K562 (cell line): ENCODE measurements at regions not wholly inside any gene's neighbourhood (a gene's known extent, or its start where the extent isn't known, plus 50 kb on each side); places are given as distances from the start of the nearest gene placed in this dataset.

Experiments used
- ATAC-seq: fragments of 200-7000 bp; cut with Tn5 transposase; 3 replicates; pipeline ENCODE4 v1.9.1; 2020; ENCODE audit warnings: moderate library complexity
- BruUV-seq: library from RNA; stranded (reverse); fragments of 400-500 nt; replicated peaks from 2 replicates; lab custom pipeline; 2021; lab: Mats Ljungman, UMichigan
- CTCF ChIA-PET: fragments of 300-600 bp; formaldehyde crosslinking; extraction: SDS; loops from one replicate; lab custom pipeline; 2021; ENCODE audit warnings: low intra/inter-chr PET ratio; lab: Yijun Ruan, JAX
- POLR2A ChIA-PET: fragments of 300-600, 350-650 bp; sonication (Branson Sonifier 250); formaldehyde crosslinking; extraction: SDS; loops from one replicate; lab custom pipeline; 2021; ENCODE audit warnings: antibody characterized with exemption, inconsistent platforms; lab: Yijun Ruan, JAX
- DNase-seq, 4 experiments: peaks; one replicate each; pipeline versions ENCODE4 v3.0.0 to v3.0.0-alpha.2; 2011 to 2018; ENCODE audit warnings: low spot score in 3 of 4, mixed read lengths in 3 of 4; ENCODE audit errors: extremely low read depth in 1 of 4
- FAIRE-seq: peaks from 2 replicates; lab custom pipeline; 2011; peaks lifted over from hg19 to GRCh38; lab: Jason Lieb, UNC
- H2AFZ ChIP-seq: 2 replicates; pipeline ENCODE4 v1.6.0; 2011; ENCODE audit warnings: low read depth, low read length, control low read depth, inconsistent platforms
- H3K27ac ChIP-seq: fragments of 200-600 bp; 3 replicates; pipeline ENCODE4 v1.8.0; 2011; ENCODE audit warnings: low read depth, mild to moderate bottlenecking, control low read depth, inconsistent platforms, low read length, moderate library complexity, mixed read lengths; ENCODE audit errors: extremely low read depth
- H3K27me3 ChIP-seq, 2 experiments: fragments of 300-600 bp in 1 of 2; 2 replicates in 1 of 2; 3 replicates in 1 of 2; pipeline versions ENCODE4 v1.6.0 to v1.8.0; 2011; ENCODE audit warnings: inconsistent platforms in 2 of 2, low read length in 2 of 2, mild to moderate bottlenecking in 1 of 2, mixed read lengths in 1 of 2, moderate library complexity in 1 of 2; ENCODE audit not compliant: control insufficient read depth in 2 of 2, insufficient read depth in 2 of 2
- H3K36me3 ChIP-seq: fragments of 300-600 bp; 3 replicates; pipeline ENCODE4 v1.8.0; 2011; ENCODE audit warnings: mild to moderate bottlenecking, low read length, inconsistent platforms; ENCODE audit not compliant: control insufficient read depth, insufficient read depth
- H3K4me1 ChIP-seq, 2 experiments: fragments of 200-600 bp in 1 of 2; replicated peaks in 1 of 2; 2 replicates in 1 of 2; 3 replicates in 1 of 2; pipeline versions ENCODE4 v1.5.1 to v1.8.0; 2011; ENCODE audit warnings: inconsistent platforms in 2 of 2, low read length in 2 of 2, mild to moderate bottlenecking in 1 of 2, mixed read lengths in 1 of 2, moderate library complexity in 1 of 2; ENCODE audit not compliant: control insufficient read depth in 2 of 2, insufficient read depth in 2 of 2
- H3K4me2 ChIP-seq: 2 replicates; pipeline ENCODE4 v1.6.1; 2011; ENCODE audit warnings: low read length, control low read depth, inconsistent platforms, mixed read lengths; ENCODE audit not compliant: insufficient read depth
- H3K4me3 ChIP-seq: fragments of 200-600 bp; sonication (generic), shearing (Covaris generic); 2 replicates; pipeline ENCODE4 v1.5.1; 2016; ENCODE audit warnings: control low read depth, inconsistent platforms
- H3K79me2 ChIP-seq: fragments of 200-600 bp; 3 replicates; pipeline ENCODE4 v1.8.0; 2011; ENCODE audit warnings: low read length, inconsistent platforms; ENCODE audit not compliant: control insufficient read depth, insufficient read depth
- H3K9ac ChIP-seq, 2 experiments: 2 replicates each; pipeline versions ENCODE4 v1.6.0 to v1.6.1; 2011; ENCODE audit warnings: low read depth in 2 of 2, low read length in 2 of 2, control low read depth in 1 of 2, inconsistent platforms in 1 of 2, mild to moderate bottlenecking in 1 of 2, mixed read lengths in 1 of 2; ENCODE audit not compliant: insufficient read depth in 1 of 2
- H3K9me1 ChIP-seq: one replicate; pipeline ENCODE4 v1.6.0; 2011; ENCODE audit warnings: inconsistent platforms, mild to moderate bottlenecking, low read length, moderate library complexity; ENCODE audit not compliant: control insufficient read depth, insufficient read depth
- H3K9me3 ChIP-seq: replicated peaks from 2 replicates; pipeline ENCODE4 v1.5.1; 2011; ENCODE audit warnings: low read depth, low read length, inconsistent platforms; ENCODE audit not compliant: control insufficient read depth, insufficient read depth
- H4K20me1 ChIP-seq: replicated peaks from 2 replicates; pipeline ENCODE4 v1.6.1; 2011; ENCODE audit warnings: low read length, inconsistent platforms, mixed read lengths; ENCODE audit not compliant: control insufficient read depth, insufficient read depth
- CTCF ChIP-seq, 3 experiments: IDR thresholded peaks in 2 of 3; conservative IDR thresholded peaks in 1 of 3; 2 replicates each; pipeline ENCODE4 v1.5.1; 2011 to 2012; ENCODE audit warnings: low read length in 3 of 3, mild to moderate bottlenecking in 3 of 3, control low read depth in 2 of 3, improper control_type of control experiment in 1 of 3, inconsistent platforms in 1 of 3, low read depth in 1 of 3, mixed read lengths in 1 of 3, moderate library complexity in 1 of 3; ENCODE audit not compliant: insufficient read depth in 2 of 3
- KAT2B ChIP-seq: IDR thresholded peaks from one replicate; pipeline ENCODE4 v1.6.1; 2012; ENCODE audit warnings: low read depth, mild to moderate bottlenecking, control low read depth, inconsistent platforms, low read length, moderate library complexity
- L3MBTL2 ChIP-seq: fragments of 450-650 bp; IDR thresholded peaks from 2 replicates; pipeline ENCODE4 v1.6.1; 2016; ENCODE audit warnings: mild to moderate bottlenecking, moderate library complexity
- ZFX ChIP-seq: sonication (generic); formaldehyde crosslinking; IDR thresholded peaks from 2 replicates; pipeline ENCODE4 v1.8.0; 2022; ENCODE audit warnings: mild to moderate bottlenecking, missing genetic modification reagents, moderate library complexity
- WGBS: fragments of 100-300 bp; shearing (Covaris generic); methylation state at CpG from one replicate; pipeline ENCODE4 v1.1.6; 2016; ENCODE audit warnings: low coverage, mixed read lengths; ENCODE audit not compliant: insufficient coverage; ENCODE audit errors: missing lambda C conversion rate; 5-methylcytosine and 5-hydroxymethylcytosine counted together
- in situ Hi-C: fragments of 300-500 bp; cut with MboI; formaldehyde crosslinking; loops from 4 replicates; pipeline ENCODE4 v1.15.0; 2018; ENCODE audit warnings: inconsistent platforms, mixed read lengths
- intact Hi-C: fragments of 100-400 bp; cut with micrococcal nuclease; formaldehyde crosslinking; loops from 2 replicates; pipeline ENCODE4 v1.14.2; 2022
- TF ChIP-seq, protein P1 (sequence below): fragments of 450-650 bp; IDR thresholded peaks from 2 replicates; pipeline ENCODE4 v1.6.1; 2016; ENCODE audit warnings: mild to moderate bottlenecking, moderate library complexity

DNA sequence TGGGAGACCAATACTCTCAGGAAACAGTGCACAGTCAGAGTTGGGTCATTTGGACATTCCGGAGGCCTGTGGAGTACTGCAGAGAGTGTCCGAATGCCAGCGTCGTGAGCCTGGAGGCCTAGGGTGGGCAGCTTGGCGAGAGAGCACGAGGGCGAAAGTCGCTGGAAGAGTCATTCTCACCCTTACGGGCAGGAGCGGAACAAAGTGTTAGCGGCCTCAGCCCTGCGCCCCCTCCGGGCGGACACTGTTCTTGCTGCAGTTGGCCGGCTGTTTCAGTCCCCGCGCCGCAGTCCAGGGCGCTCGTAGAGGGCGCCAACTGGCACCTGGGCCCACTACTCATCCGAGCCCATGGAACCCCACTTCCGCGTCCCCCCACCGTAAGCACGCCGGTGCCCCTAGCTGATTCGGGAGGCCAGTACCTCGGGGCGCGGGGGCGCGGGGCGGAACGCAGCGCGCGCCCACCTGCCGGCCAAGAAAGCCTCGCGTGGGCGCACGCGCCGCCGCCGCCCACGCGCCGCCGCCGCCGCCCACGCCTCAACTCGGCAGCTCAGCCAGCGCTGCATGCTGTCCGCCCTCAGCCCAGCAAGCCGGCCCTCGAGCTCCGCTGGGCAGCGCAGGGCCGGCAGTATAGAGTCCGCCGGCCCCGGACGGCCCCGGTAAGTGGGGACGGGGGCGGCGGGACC lies 99.7 kb upstream of the CCL21 start:
- FAIRE-seq (no peak), DNase-seq (peak; percentile 8 to 21 (median 18)), ATAC-seq (peak; percentile 79)
- ChIA-PET POLR2A (no interaction called here), CTCF (no interaction called here)
- H2AFZ ChIP-seq: peak overlapping the region; percentile 56
- H3K36me3 ChIP-seq: no peaks in the 10 kb centered on the region
- 18% methylated on average over 14 of the region's 70 CpGs for WGBS
- H3K4me3 ChIP-seq: no peak overlapping the region
- intact Hi-C loops: no loop called here
- no TSS peak for BruUV-seq
- no peak overlapping the region for H3K27ac ChIP-seq
- peak overlapping the region in 1 of 2 experiments; percentile 71; a peak in 2 of 4 replicates for H3K9ac ChIP-seq
- no peaks in the 10 kb centered on the region for H3K9me1 ChIP-seq
- TF ChIP-seq, protein P1, sequence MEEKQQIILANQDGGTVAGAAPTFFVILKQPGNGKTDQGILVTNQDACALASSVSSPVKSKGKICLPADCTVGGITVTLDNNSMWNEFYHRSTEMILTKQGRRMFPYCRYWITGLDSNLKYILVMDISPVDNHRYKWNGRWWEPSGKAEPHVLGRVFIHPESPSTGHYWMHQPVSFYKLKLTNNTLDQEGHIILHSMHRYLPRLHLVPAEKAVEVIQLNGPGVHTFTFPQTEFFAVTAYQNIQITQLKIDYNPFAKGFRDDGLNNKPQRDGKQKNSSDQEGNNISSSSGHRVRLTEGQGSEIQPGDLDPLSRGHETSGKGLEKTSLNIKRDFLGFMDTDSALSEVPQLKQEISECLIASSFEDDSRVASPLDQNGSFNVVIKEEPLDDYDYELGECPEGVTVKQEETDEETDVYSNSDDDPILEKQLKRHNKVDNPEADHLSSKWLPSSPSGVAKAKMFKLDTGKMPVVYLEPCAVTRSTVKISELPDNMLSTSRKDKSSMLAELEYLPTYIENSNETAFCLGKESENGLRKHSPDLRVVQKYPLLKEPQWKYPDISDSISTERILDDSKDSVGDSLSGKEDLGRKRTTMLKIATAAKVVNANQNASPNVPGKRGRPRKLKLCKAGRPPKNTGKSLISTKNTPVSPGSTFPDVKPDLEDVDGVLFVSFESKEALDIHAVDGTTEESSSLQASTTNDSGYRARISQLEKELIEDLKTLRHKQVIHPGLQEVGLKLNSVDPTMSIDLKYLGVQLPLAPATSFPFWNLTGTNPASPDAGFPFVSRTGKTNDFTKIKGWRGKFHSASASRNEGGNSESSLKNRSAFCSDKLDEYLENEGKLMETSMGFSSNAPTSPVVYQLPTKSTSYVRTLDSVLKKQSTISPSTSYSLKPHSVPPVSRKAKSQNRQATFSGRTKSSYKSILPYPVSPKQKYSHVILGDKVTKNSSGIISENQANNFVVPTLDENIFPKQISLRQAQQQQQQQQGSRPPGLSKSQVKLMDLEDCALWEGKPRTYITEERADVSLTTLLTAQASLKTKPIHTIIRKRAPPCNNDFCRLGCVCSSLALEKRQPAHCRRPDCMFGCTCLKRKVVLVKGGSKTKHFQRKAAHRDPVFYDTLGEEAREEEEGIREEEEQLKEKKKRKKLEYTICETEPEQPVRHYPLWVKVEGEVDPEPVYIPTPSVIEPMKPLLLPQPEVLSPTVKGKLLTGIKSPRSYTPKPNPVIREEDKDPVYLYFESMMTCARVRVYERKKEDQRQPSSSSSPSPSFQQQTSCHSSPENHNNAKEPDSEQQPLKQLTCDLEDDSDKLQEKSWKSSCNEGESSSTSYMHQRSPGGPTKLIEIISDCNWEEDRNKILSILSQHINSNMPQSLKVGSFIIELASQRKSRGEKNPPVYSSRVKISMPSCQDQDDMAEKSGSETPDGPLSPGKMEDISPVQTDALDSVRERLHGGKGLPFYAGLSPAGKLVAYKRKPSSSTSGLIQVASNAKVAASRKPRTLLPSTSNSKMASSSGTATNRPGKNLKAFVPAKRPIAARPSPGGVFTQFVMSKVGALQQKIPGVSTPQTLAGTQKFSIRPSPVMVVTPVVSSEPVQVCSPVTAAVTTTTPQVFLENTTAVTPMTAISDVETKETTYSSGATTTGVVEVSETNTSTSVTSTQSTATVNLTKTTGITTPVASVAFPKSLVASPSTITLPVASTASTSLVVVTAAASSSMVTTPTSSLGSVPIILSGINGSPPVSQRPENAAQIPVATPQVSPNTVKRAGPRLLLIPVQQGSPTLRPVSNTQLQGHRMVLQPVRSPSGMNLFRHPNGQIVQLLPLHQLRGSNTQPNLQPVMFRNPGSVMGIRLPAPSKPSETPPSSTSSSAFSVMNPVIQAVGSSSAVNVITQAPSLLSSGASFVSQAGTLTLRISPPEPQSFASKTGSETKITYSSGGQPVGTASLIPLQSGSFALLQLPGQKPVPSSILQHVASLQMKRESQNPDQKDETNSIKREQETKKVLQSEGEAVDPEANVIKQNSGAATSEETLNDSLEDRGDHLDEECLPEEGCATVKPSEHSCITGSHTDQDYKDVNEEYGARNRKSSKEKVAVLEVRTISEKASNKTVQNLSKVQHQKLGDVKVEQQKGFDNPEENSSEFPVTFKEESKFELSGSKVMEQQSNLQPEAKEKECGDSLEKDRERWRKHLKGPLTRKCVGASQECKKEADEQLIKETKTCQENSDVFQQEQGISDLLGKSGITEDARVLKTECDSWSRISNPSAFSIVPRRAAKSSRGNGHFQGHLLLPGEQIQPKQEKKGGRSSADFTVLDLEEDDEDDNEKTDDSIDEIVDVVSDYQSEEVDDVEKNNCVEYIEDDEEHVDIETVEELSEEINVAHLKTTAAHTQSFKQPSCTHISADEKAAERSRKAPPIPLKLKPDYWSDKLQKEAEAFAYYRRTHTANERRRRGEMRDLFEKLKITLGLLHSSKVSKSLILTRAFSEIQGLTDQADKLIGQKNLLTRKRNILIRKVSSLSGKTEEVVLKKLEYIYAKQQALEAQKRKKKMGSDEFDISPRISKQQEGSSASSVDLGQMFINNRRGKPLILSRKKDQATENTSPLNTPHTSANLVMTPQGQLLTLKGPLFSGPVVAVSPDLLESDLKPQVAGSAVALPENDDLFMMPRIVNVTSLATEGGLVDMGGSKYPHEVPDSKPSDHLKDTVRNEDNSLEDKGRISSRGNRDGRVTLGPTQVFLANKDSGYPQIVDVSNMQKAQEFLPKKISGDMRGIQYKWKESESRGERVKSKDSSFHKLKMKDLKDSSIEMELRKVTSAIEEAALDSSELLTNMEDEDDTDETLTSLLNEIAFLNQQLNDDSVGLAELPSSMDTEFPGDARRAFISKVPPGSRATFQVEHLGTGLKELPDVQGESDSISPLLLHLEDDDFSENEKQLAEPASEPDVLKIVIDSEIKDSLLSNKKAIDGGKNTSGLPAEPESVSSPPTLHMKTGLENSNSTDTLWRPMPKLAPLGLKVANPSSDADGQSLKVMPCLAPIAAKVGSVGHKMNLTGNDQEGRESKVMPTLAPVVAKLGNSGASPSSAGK: peak; percentile 47; the same call in 1 of the 2 replicates
- no peak for TF ChIP-seq ZFX
- peak; percentile 54 for TF ChIP-seq L3MBTL2
- no peak for TF ChIP-seq KAT2B
- peak; percentile 29 to 54 (median 36); a peak in 4 of 6 replicates for TF ChIP-seq CTCF (IDR thresholded peaks at IDR 0.05 in 2 of 3, conservative IDR thresholded peaks at IDR 0.05 in 1 of 3; ENCODE audit: insufficient read depth in 2 of 3, low read depth in 1 of 3, low read length in 3 of 3)
- peaks cover 0 to 8% of the 10 kb centered on the region in 2 experiments; a peak in 2 of 5 replicates for H3K4me1 ChIP-seq
- peaks cover 0 to 7% of the 10 kb centered on the region in 2 experiments; a peak in 1 of 5 replicates for H3K27me3 ChIP-seq
- in situ Hi-C loops: no loop called here
- no peaks in the 10 kb centered on the region for H4K20me1 ChIP-seq
- H3K79me2 ChIP-seq: no peaks in the 10 kb centered on the region
- no peak overlapping the region; the same call in 1 of the 2 replicates for H3K4me2 ChIP-seq
- H3K9me3 ChIP-seq: no peaks in the 10 kb centered on the region
